DOHH2 (cell line): ENCODE measurements at regions not wholly inside any gene's neighbourhood (a gene's known extent, or its start where the extent isn't known, plus 50 kb on each side); places are given as distances from the start of the nearest gene placed in this dataset.

Experiments
- H3F3A ChIP-seq: fragments of 200-600 bp; sonication (generic), shearing (Covaris generic); 2 replicates; pipeline ENCODE4 v1.6.0; 2016; ENCODE audit warnings: antibody characterized with exemption, mild to moderate bottlenecking; ENCODE audit not compliant: control insufficient read depth, insufficient read depth
- H3K27ac ChIP-seq: fragments of 200-600 bp; sonication (generic); 2 replicates; pipeline ENCODE4 v1.5.1; 2014; ENCODE audit warnings: low read depth, mild to moderate bottlenecking, low read length, moderate library complexity
- H3K27me3 ChIP-seq: fragments of 200-600 bp; sonication (generic); 2 replicates; pipeline ENCODE4 v1.6.1; 2014; ENCODE audit warnings: mild to moderate bottlenecking, low read length, mixed read lengths; ENCODE audit not compliant: control insufficient read depth
- H3K36me3 ChIP-seq: fragments of 200-600 bp; sonication (generic); 2 replicates; pipeline ENCODE4 v1.6.1; 2014; ENCODE audit warnings: mild to moderate bottlenecking, low read length, moderate library complexity, mixed read lengths; ENCODE audit not compliant: control insufficient read depth
- H3K4me1 ChIP-seq: fragments of 200-600 bp; sonication (generic); 2 replicates; pipeline ENCODE4 v1.6.1; 2014; ENCODE audit warnings: mild to moderate bottlenecking, low read length, mixed read lengths; ENCODE audit not compliant: control insufficient read depth
- H3K4me2 ChIP-seq: fragments of 200-600 bp; sonication (generic); 2 replicates; pipeline ENCODE4 v1.6.0; 2014; ENCODE audit warnings: mild to moderate bottlenecking, low read length, moderate library complexity
- H3K4me3 ChIP-seq: fragments of 200-600 bp; sonication (generic); 2 replicates; pipeline ENCODE4 v1.5.1; 2014; ENCODE audit warnings: mild to moderate bottlenecking, low read length, mixed read lengths
- H3K79me2 ChIP-seq: fragments of 200-600 bp; sonication (generic); 2 replicates; pipeline ENCODE4 v1.6.1; 2014; ENCODE audit warnings: mild to moderate bottlenecking, low read length, mixed read lengths; ENCODE audit not compliant: control insufficient read depth
- H3K9me2 ChIP-seq: fragments of 200-600 bp; sonication (generic); replicated peaks from 2 replicates; pipeline ENCODE4 v1.6.1; 2014; ENCODE audit warnings: mild to moderate bottlenecking, low read length, mixed read lengths; ENCODE audit not compliant: control insufficient read depth
- H3K9me3 ChIP-seq: fragments of 200-600 bp; sonication (generic); 2 replicates; pipeline ENCODE4 v1.6.1; 2014; ENCODE audit warnings: antibody characterized with exemption, low read length, mixed read lengths; ENCODE audit not compliant: control insufficient read depth, insufficient read depth
- H4K20me1 ChIP-seq: fragments of 200-600 bp; sonication (generic); 2 replicates; pipeline ENCODE4 v1.6.0; 2014; ENCODE audit warnings: low read depth, mild to moderate bottlenecking, antibody characterized with exemption, low read length, moderate library complexity; ENCODE audit not compliant: control insufficient read depth, insufficient read depth
- CTCF ChIP-seq: fragments of 200-600 bp; sonication (generic); IDR thresholded peaks from one replicate; pipeline ENCODE4 v1.5.1; 2014; ENCODE audit warnings: antibody characterized with exemption, mild to moderate bottlenecking, low read depth, low read length; ENCODE audit not compliant: poor library complexity, severe bottlenecking
- EZH2phosphoT487 ChIP-seq: fragments of 200-600 bp; sonication (generic); IDR thresholded peaks from 2 replicates; pipeline ENCODE4 v1.6.1; 2017; ENCODE audit warnings: borderline replicate concordance, mild to moderate bottlenecking, antibody characterized with exemption, low read length, moderate library complexity, mixed read lengths

- H3K9me3 ChIP-seq = no peaks in the 10 kb centered on the region
- no peaks in the 10 kb centered on the region for H4K20me1 ChIP-seq
- no peaks in the 10 kb centered on the region for H3K4me1 ChIP-seq
- H3K27me3 ChIP-seq = no peaks in the 10 kb centered on the region
- H3F3A ChIP-seq = no peaks in the 10 kb centered on the region
- no peak overlapping the region for H3K4me3 ChIP-seq
- no peaks in the 10 kb centered on the region for H3K79me2 ChIP-seq
- no peak overlapping the region for H3K4me2 ChIP-seq
- H3K9me2 ChIP-seq = no peaks in the 10 kb centered on the region
- H3K36me3 ChIP-seq = no peaks in the 10 kb centered on the region
- TF ChIP-seq EZH2phosphoT487 = no peak
- TF ChIP-seq CTCF = peak; percentile 35
- no peak overlapping the region for H3K27ac ChIP-seq
Observed at GRCh38 chr7:124171068-124171467, 138.2 kb upstream of the TMEM229A start.

- H3K36me3 ChIP-seq = no peaks in the 10 kb centered on the region
- no peak for TF ChIP-seq CTCF
- no peak for TF ChIP-seq EZH2phosphoT487
- no peaks in the 10 kb centered on the region for H3K9me2 ChIP-seq
- H3K27me3 ChIP-seq = no peaks in the 10 kb centered on the region
- H3K27ac ChIP-seq = no peak overlapping the region
- no peaks in the 10 kb centered on the region for H3F3A ChIP-seq
- H3K4me3 ChIP-seq = no peak overlapping the region
- no peaks in the 10 kb centered on the region for H3K9me3 ChIP-seq
- no peaks in the 10 kb centered on the region for H4K20me1 ChIP-seq
- H3K4me1 ChIP-seq = no peaks in the 10 kb centered on the region
- no peak overlapping the region for H3K4me2 ChIP-seq
- H3K79me2 ChIP-seq = no peaks in the 10 kb centered on the region
Observed at GRCh38 chr7:124168616-124169015, 135.7 kb upstream of the TMEM229A start.

GRCh38 chr7:124162667-124163066 lies 129.8 kb upstream of the TMEM229A start:
- Histone ChIP-seq H3K4me2 (no peak overlapping the region), H3K9me2 (no peaks in the 10 kb centered on the region), H3K79me2 (no peaks in the 10 kb centered on the region), H3K36me3 (no peaks in the 10 kb centered on the region), H4K20me1 (no peaks in the 10 kb centered on the region), H3K27me3 (no peaks in the 10 kb centered on the region), H3F3A (no peaks in the 10 kb centered on the region), H3K4me3 (no peak overlapping the region), H3K9me3 (no peaks in the 10 kb centered on the region; the same call in 1 of the 2 replicates), H3K27ac (no peak overlapping the region), H3K4me1 (no peaks in the 10 kb centered on the region)
- TF ChIP-seq CTCF (no peak), EZH2phosphoT487 (no peak)
